ENCODE measurements at regions not wholly inside any gene's neighbourhood (a gene's known extent, or its start where the extent isn't known, plus 50 kb on each side); places are given as distances from the start of the nearest gene placed in this dataset.

GRCh38 chr11:81039916-81040524, 1599.2 kb upstream of the TENM4 start:
- no peaks in the 10 kb centered on the region for H4K20me1 ChIP-seq (ENCODE audit: low read depth)
- no peaks in the 10 kb centered on the region for H3K27me3 ChIP-seq
- no peak overlapping the region for H3K4me3 Mint-ChIP-seq
- no peaks in the 10 kb centered on the region for H3K79me2 ChIP-seq (ENCODE audit: low read depth)
- peaks cover 27% of the 10 kb centered on the region for H3K9me3 Mint-ChIP-seq
- no peaks in the 10 kb centered on the region for H3K9me3 ChIP-seq (ENCODE audit: low read depth)
- no peak overlapping the region for H3K9ac ChIP-seq
- H3K4me1 ChIP-seq, result no peaks in the 10 kb centered on the region
- H3K27ac ChIP-seq, result no peak overlapping the region
- no peaks in the 10 kb centered on the region for H3K36me3 ChIP-seq
- peaks cover 2% of the 10 kb centered on the region for H3K27me3 Mint-ChIP-seq (ENCODE audit: insufficient read depth, low read depth)
- H3K27ac Mint-ChIP-seq, result no peak overlapping the region
- no peaks in the 10 kb centered on the region for H3K36me3 Mint-ChIP-seq
- no peak for DNase-seq (ENCODE audit: low spot score)
- no peaks in the 10 kb centered on the region for H3K4me1 Mint-ChIP-seq
- H3K4me2 ChIP-seq, result no peak overlapping the region
- TF ChIP-seq EZH2phosphoT487 (IDR thresholded peaks at IDR 0.05), result no peak
- TF ChIP-seq EZH2 (IDR thresholded peaks at IDR 0.05), result no peak
- TF ChIP-seq CTCF (IDR thresholded peaks at IDR 0.05), result no peak
- no peaks in the 10 kb centered on the region for H3F3A ChIP-seq (ENCODE audit: low read depth)
- H2AFZ ChIP-seq (replicated peaks), result no peak overlapping the region
- no peak overlapping the region for H3K4me3 ChIP-seq

GRCh38 chr11:81036168-81036870, 1595.5 kb upstream of the TENM4 start:
- no peak overlapping the region for H3K4me3 Mint-ChIP-seq
- no peaks in the 10 kb centered on the region for H3K36me3 Mint-ChIP-seq
- Histone ChIP-seq H3K79me2 (ENCODE audit: low read depth) (no peaks in the 10 kb centered on the region), H3K9me3 (ENCODE audit: low read depth) (no peaks in the 10 kb centered on the region), H3K4me1 (no peaks in the 10 kb centered on the region), H3K27me3 (no peaks in the 10 kb centered on the region), H3K4me3 (no peak overlapping the region), H3K9ac (no peak overlapping the region), H4K20me1 (ENCODE audit: low read depth) (no peaks in the 10 kb centered on the region), H3K27ac (no peak overlapping the region), H3K36me3 (no peaks in the 10 kb centered on the region), H3K4me2 (no peak overlapping the region), H2AFZ (replicated peaks) (no peak overlapping the region), H3F3A (ENCODE audit: low read depth) (no peaks in the 10 kb centered on the region)
- DNase-seq (ENCODE audit: low spot score), result no peak
- no peak overlapping the region for H3K27ac Mint-ChIP-seq
- H3K4me1 Mint-ChIP-seq, result no peaks in the 10 kb centered on the region
- TF ChIP-seq EZH2 (IDR thresholded peaks at IDR 0.05), result no peak
- TF ChIP-seq CTCF (IDR thresholded peaks at IDR 0.05), result no peak
- TF ChIP-seq EZH2phosphoT487 (IDR thresholded peaks at IDR 0.05), result no peak
- H3K9me3 Mint-ChIP-seq, result peaks cover 27% of the 10 kb centered on the region
- H3K27me3 Mint-ChIP-seq (ENCODE audit: insufficient read depth, low read depth), result peaks cover 2% of the 10 kb centered on the region

GRCh38 chr11:81033779-81034540, 1593.1 kb upstream of the TENM4 start:
- Histone ChIP-seq H3K4me1 (no peaks in the 10 kb centered on the region), H3K36me3 (no peaks in the 10 kb centered on the region), H4K20me1 (ENCODE audit: low read depth) (no peaks in the 10 kb centered on the region), H3K4me2 (no peak overlapping the region), H3K27ac (no peak overlapping the region), H3K9me3 (ENCODE audit: low read depth) (no peaks in the 10 kb centered on the region), H2AFZ (replicated peaks) (no peak overlapping the region), H3K9ac (no peak overlapping the region), H3F3A (ENCODE audit: low read depth) (no peaks in the 10 kb centered on the region), H3K79me2 (ENCODE audit: low read depth) (no peaks in the 10 kb centered on the region), H3K4me3 (no peak overlapping the region), H3K27me3 (no peaks in the 10 kb centered on the region)
- no peaks in the 10 kb centered on the region for H3K4me1 Mint-ChIP-seq
- no peaks in the 10 kb centered on the region for H3K27me3 Mint-ChIP-seq (ENCODE audit: insufficient read depth, low read depth)
- no peak overlapping the region for H3K27ac Mint-ChIP-seq
- no peak for TF ChIP-seq EZH2phosphoT487 (IDR thresholded peaks at IDR 0.05)
- TF ChIP-seq EZH2 (IDR thresholded peaks at IDR 0.05), result no peak
- no peak for TF ChIP-seq CTCF (IDR thresholded peaks at IDR 0.05)
- peaks cover 27% of the 10 kb centered on the region for H3K9me3 Mint-ChIP-seq
- H3K36me3 Mint-ChIP-seq, result no peaks in the 10 kb centered on the region
- no peak for DNase-seq (ENCODE audit: low spot score)
- no peak overlapping the region for H3K4me3 Mint-ChIP-seq

Data from neural progenitor cell (in vitro differentiated cells).